A549 (cell line): ENCODE measurements at regions not wholly inside any gene's neighbourhood (a gene's known extent, or its start where the extent isn't known, plus 50 kb on each side); places are given as distances from the start of the nearest gene placed in this dataset.

Source experiments
- ATOH8 ChIP-seq: fragments of 250-450 bp; sonication (Bioruptor Pico); IDR thresholded peaks from 2 replicates; pipeline ENCODE4 v1.5.0; 2020; ENCODE audit warnings: low read depth, mild to moderate bottlenecking, moderate library complexity
- BHLHE40 ChIP-seq: IDR thresholded peaks from 2 replicates; pipeline ENCODE4 v1.6.1; 2012; ENCODE audit warnings: low read depth, low read length, inconsistent platforms
- CHD4 ChIP-seq: fragments of 200-600 bp; sonication (generic); IDR thresholded peaks from 2 replicates; pipeline ENCODE4 v1.6.1; 2016; ENCODE audit warnings: antibody characterized with exemption, mild to moderate bottlenecking, borderline replicate concordance
- CTCF ChIP-seq: fragments of >200 bp; sonication (Bioruptor Twin); formaldehyde crosslinking; IDR thresholded peaks from 3 replicates; pipeline ENCODE4 v1.5.1; 2016
- GATA3 ChIP-seq: IDR thresholded peaks from 2 replicates; pipeline ENCODE4 v1.6.1; 2012; ENCODE audit warnings: borderline replicate concordance
- NR3C1 ChIP-seq: fragments of >200 bp; sonication (Bioruptor Twin); formaldehyde crosslinking; IDR thresholded peaks from 3 replicates; pipeline ENCODE4 v1.6.1; 2017
- POLR2A ChIP-seq: IDR thresholded peaks from 2 replicates; pipeline ENCODE4 v1.6.1; 2012; ENCODE audit warnings: mild to moderate bottlenecking, low read length
- POLR2AphosphoS2 ChIP-seq: conservative IDR thresholded peaks from 2 replicates; pipeline ENCODE4 v1.6.1; 2012; ENCODE audit warnings: low read length, improper control_type of control experiment, inconsistent platforms
- REST ChIP-seq: fragments of 200-600 bp; sonication (generic); IDR thresholded peaks from 2 replicates; pipeline ENCODE4 v1.6.1; 2016; ENCODE audit warnings: antibody characterized with exemption, mild to moderate bottlenecking, moderate library complexity
- SREBF2 ChIP-seq: fragments of 450-650 bp; IDR thresholded peaks from 2 replicates; pipeline ENCODE4 v1.6.1; 2014; ENCODE audit warnings: mild to moderate bottlenecking, moderate library complexity
- USF2 ChIP-seq: fragments of 450-650 bp; IDR thresholded peaks from 2 replicates; pipeline ENCODE4 v1.6.1; 2014; ENCODE audit warnings: antibody characterized with exemption

GRCh38 chr16:52128361-52128760 lies 418.6 kb downstream of the TOX3 start:
- no peak for TF ChIP-seq POLR2AphosphoS2
- TF ChIP-seq CTCF = no peak
- TF ChIP-seq USF2 = no peak
- TF ChIP-seq NR3C1 = no peak
- TF ChIP-seq CHD4 = no peak
- no peak for TF ChIP-seq REST
- TF ChIP-seq BHLHE40 = no peak
- TF ChIP-seq ATOH8 (CRISPR knock-in tag) = no peak
- no peak for TF ChIP-seq POLR2A
- no peak for TF ChIP-seq SREBF2
- TF ChIP-seq GATA3 = no peak
